ENCODE measurements at regions not wholly inside any gene's neighbourhood (a gene's known extent, or its start where the extent isn't known, plus 50 kb on each side); places are given as distances from the start of the nearest gene placed in this dataset.
A peak's percentile ranks its signal among the peaks of the same experiment; 100 is the strongest.
"Not testable (repeated sequence)": the region's sequence is repeated elsewhere in the genome, so short reads cannot be mapped to it uniquely, and the experiment has no call there.

GRCh38 chrX:96102997-96103396 lies 581.6 kb upstream of the DIAPH2 start:
- no peak for TF ChIP-seq CTCF (IDR thresholded peaks at IDR 0.05)
- no peaks in the 10 kb centered on the region for H3K36me3 ChIP-seq
- no peak overlapping the region for H3K4me3 ChIP-seq
- H3K4me1 ChIP-seq, result no peaks in the 10 kb centered on the region
- H3K27me3 ChIP-seq, result no peaks in the 10 kb centered on the region
- no peak overlapping the region for H3K27ac ChIP-seq
- H3K9me3 ChIP-seq, result no peaks in the 10 kb centered on the region
- DNase-seq (ENCODE audit: low spot score), result no peak

- no peaks in the 10 kb centered on the region for H3K4me1 ChIP-seq
- DNase-seq (ENCODE audit: low spot score), result no peak
- no peak overlapping the region for H3K27ac ChIP-seq
- H3K36me3 ChIP-seq, result no peaks in the 10 kb centered on the region
- TF ChIP-seq CTCF (IDR thresholded peaks at IDR 0.05), result no peak
- no peaks in the 10 kb centered on the region for H3K27me3 ChIP-seq
- peaks cover 0 to 15% of the 10 kb centered on the region in 2 donors for H3K9me3 ChIP-seq
- H3K4me3 ChIP-seq, result no peak overlapping the region
Observed at GRCh38 chrX:96112689-96113088, 572.0 kb upstream of the DIAPH2 start.

GRCh38 chrX:96126182-96126581 lies 558.5 kb upstream of the DIAPH2 start:
- DNase-seq (ENCODE audit: low spot score), result no peak
- no peaks in the 10 kb centered on the region for H3K27me3 ChIP-seq
- H3K4me1 ChIP-seq, result no peaks in the 10 kb centered on the region
- H3K9me3 ChIP-seq, result no peaks in the 10 kb centered on the region
- TF ChIP-seq CTCF (IDR thresholded peaks at IDR 0.05), result peak in 1 of 2 donors; percentile 41
- H3K4me3 ChIP-seq, result no peak overlapping the region
- no peak overlapping the region for H3K27ac ChIP-seq
- H3K36me3 ChIP-seq, result no peaks in the 10 kb centered on the region

DNA sequence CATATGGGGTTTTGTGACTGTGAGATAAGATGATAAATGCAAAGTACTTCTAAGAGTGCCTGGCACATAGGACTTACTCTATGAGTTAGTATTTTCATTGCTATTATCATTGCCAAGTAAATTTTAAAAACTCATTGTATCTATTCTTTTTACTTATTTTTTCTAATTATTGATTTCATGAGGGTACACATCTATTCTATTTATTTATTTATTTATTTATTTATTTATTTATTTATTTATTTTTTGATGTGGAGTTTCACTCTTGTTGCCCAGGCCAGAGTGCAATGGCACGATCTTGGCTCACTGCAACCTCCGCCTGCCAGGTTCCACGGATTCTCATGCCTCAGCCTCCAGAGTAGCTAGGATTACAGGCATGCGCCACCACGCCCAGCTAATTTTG lies 556.6 kb upstream of the DIAPH2 start:
- not testable (repeated sequence) for H3K27ac ChIP-seq; H3K4me1 ChIP-seq; DNase-seq (ENCODE audit: low spot score); H3K9me3 ChIP-seq; H3K27me3 ChIP-seq; H3K36me3 ChIP-seq; H3K4me3 ChIP-seq

- H3K9me3 ChIP-seq, result no peaks in the 10 kb centered on the region
- no peaks in the 10 kb centered on the region for H3K36me3 ChIP-seq
- no peak overlapping the region for H3K27ac ChIP-seq
- no peak for DNase-seq (ENCODE audit: low spot score)
- no peak for TF ChIP-seq CTCF (IDR thresholded peaks at IDR 0.05)
- no peaks in the 10 kb centered on the region for H3K27me3 ChIP-seq
- H3K4me3 ChIP-seq, result no peak overlapping the region
- no peaks in the 10 kb centered on the region for H3K4me1 ChIP-seq
Observed at GRCh38 chrX:96140796-96141195, 543.8 kb upstream of the DIAPH2 start.

DNA sequence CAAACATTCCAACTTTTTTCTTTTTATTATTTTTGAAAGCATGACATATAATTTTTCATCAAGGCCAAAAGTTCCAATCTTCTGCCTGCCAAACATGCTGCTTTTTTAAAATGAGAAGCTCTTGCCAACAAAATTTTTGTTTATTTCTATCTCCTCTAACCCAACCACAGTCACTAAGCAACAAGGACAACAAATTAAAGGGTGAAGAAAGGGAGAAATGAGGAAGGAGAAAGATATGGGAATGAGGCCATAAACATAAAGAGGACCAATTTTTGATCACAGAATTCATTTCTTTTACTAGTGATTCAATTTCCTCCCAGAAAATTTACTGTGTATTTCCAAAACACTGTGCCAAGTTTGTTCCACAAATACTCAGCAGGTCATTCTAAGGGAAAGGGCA lies 537.0 kb upstream of the DIAPH2 start:
- no peak for DNase-seq (ENCODE audit: low spot score)
- Histone ChIP-seq H3K36me3 (no peaks in the 10 kb centered on the region), H3K9me3 (peaks cover 0 to 12% of the 10 kb centered on the region in 2 donors), H3K4me3 (no peak overlapping the region), H3K27me3 (no peaks in the 10 kb centered on the region), H3K27ac (no peak overlapping the region), H3K4me1 (no peaks in the 10 kb centered on the region)
- no peak for TF ChIP-seq CTCF (IDR thresholded peaks at IDR 0.05)

All from right atrium auricular region (tissue), 2 donors.